ENCODE measurements at regions not wholly inside any gene's neighbourhood (a gene's known extent, or its start where the extent isn't known, plus 50 kb on each side); places are given as distances from the start of the nearest gene placed in this dataset.
A peak's percentile ranks its signal among the peaks of the same experiment; 100 is the strongest.

- DNase-seq, result no peak
These were observed 129.2 kb upstream of the HDAC9 start for GRCh38 chr7:18366394-18366793.

GRCh38 chr7:18369011-18369410 lies 126.5 kb upstream of the HDAC9 start:
- DNase-seq, result no peak

GRCh38 chr7:18370633-18371032 lies 124.9 kb upstream of the HDAC9 start:
- DNase-seq, result no peak

GRCh38 chr7:18378989-18379605 lies 116.5 kb upstream of the HDAC9 start:
- no peak for DNase-seq

GRCh38 chr7:18384491-18385143 lies 110.9 kb upstream of the HDAC9 start:
- no peak for DNase-seq

GRCh38 chr7:18386607-18387006 lies 108.9 kb upstream of the HDAC9 start:
- DNase-seq, result peak; percentile 52

GRCh38 chr7:18387191-18387735 lies 108.3 kb upstream of the HDAC9 start:
- DNase-seq, result no peak

GRCh38 chr7:18390535-18390907 lies 105.0 kb upstream of the HDAC9 start:
- no peak for DNase-seq

GRCh38 chr7:18393465-18394118 lies 102.0 kb upstream of the HDAC9 start:
- DNase-seq, result no peak

- DNase-seq, result no peak
These were observed 99.7 kb upstream of the HDAC9 start for GRCh38 chr7:18395868-18396267.

- DNase-seq, result no peak
These were observed 98.6 kb upstream of the HDAC9 start for GRCh38 chr7:18396953-18397352.

- no peak for DNase-seq
These were observed 95.9 kb upstream of the HDAC9 start for GRCh38 chr7:18399436-18400235.

- no peak for DNase-seq
These were observed 95.3 kb upstream of the HDAC9 start for GRCh38 chr7:18400275-18400674.

GRCh38 chr7:18400726-18401125 lies 94.8 kb upstream of the HDAC9 start:
- DNase-seq, result no peak

- DNase-seq, result no peak
These were observed 93.8 kb upstream of the HDAC9 start for GRCh38 chr7:18401757-18402156.

GRCh38 chr7:18402488-18403183 lies 92.9 kb upstream of the HDAC9 start:
- peak; percentile 73 for DNase-seq

GRCh38 chr7:18405726-18406125 lies 89.8 kb upstream of the HDAC9 start:
- no peak for DNase-seq

- DNase-seq, result no peak
These were observed 88.2 kb upstream of the HDAC9 start for GRCh38 chr7:18407385-18407784.

- DNase-seq, result peak; percentile 93
These were observed 87.1 kb upstream of the HDAC9 start for GRCh38 chr7:18408461-18408860.

- DNase-seq, result no peak
These were observed 86.7 kb upstream of the HDAC9 start for GRCh38 chr7:18408868-18409267.

GRCh38 chr7:18413447-18413846 lies 82.1 kb upstream of the HDAC9 start:
- no peak for DNase-seq

- DNase-seq, result no peak
These were observed 80.7 kb upstream of the HDAC9 start for GRCh38 chr7:18414885-18415284.
